Fibroblast of lung (primary cell): ENCODE measurements at regions not wholly inside any gene's neighbourhood (a gene's known extent, or its start where the extent isn't known, plus 50 kb on each side); places are given as distances from the start of the nearest gene placed in this dataset.

ENCODE experiments used
- DNase-seq, 2 donors: peaks; one replicate each; pipeline versions ENCODE4 v3.0.0 to v3.0.0-alpha.2; 2010; ENCODE audit warnings: low read depth in 2 of 2
- H2AFZ ChIP-seq: 2 replicates; pipeline ENCODE4 v1.5.1; 2012; ENCODE audit warnings: low read length, control low read depth, inconsistent platforms
- H3K27ac ChIP-seq: 2 replicates; pipeline ENCODE4 v1.5.1; 2011; ENCODE audit warnings: low read length, control low read depth; ENCODE audit not compliant: insufficient read depth
- H3K27me3 ChIP-seq: 2 replicates; pipeline ENCODE4 v1.5.1; 2011; ENCODE audit warnings: mild to moderate bottlenecking, low read length; ENCODE audit not compliant: control insufficient read depth, insufficient read depth
- H3K36me3 ChIP-seq: 2 replicates; pipeline ENCODE4 v1.5.1; 2011; ENCODE audit warnings: low read length; ENCODE audit not compliant: control insufficient read depth, insufficient read depth
- H3K4me1 ChIP-seq: 2 replicates; pipeline ENCODE4 v1.5.1; 2011; ENCODE audit warnings: low read length; ENCODE audit not compliant: control insufficient read depth, insufficient read depth; ENCODE audit errors: extremely low read depth
- H3K4me2 ChIP-seq: 2 replicates; pipeline ENCODE4 v1.5.1; 2011; ENCODE audit warnings: low read length, control low read depth; ENCODE audit not compliant: insufficient read depth; ENCODE audit errors: extremely low read depth
- H3K4me3 ChIP-seq, 4 experiments: fragments of 200-600 bp in 1 of 4; sonication (generic) in 1 of 4; replicated peaks in 1 of 4; 2 replicates each; pipeline ENCODE4 v1.5.1; 2011 to 2016; ENCODE audit warnings: low read length in 4 of 4, low read depth in 3 of 4, mild to moderate bottlenecking in 3 of 4, control low read depth in 2 of 4, inconsistent platforms in 1 of 4, mixed read lengths in 1 of 4; ENCODE audit not compliant: insufficient read depth in 1 of 4; ENCODE audit errors: control extremely low read depth in 1 of 4
- H3K79me2 ChIP-seq: 2 replicates; pipeline ENCODE4 v1.5.1; 2012; ENCODE audit warnings: mild to moderate bottlenecking, low read length, inconsistent platforms; ENCODE audit not compliant: control insufficient read depth, insufficient read depth
- H3K9ac ChIP-seq: 2 replicates; pipeline ENCODE4 v1.5.1; 2011; ENCODE audit warnings: mild to moderate bottlenecking, low read length, control low read depth; ENCODE audit not compliant: insufficient read depth
- H3K9me3 ChIP-seq: 2 replicates; pipeline ENCODE4 v1.5.1; 2012; ENCODE audit warnings: low read depth, low read length; ENCODE audit not compliant: control insufficient read depth, insufficient read depth
- H4K20me1 ChIP-seq: 2 replicates; pipeline ENCODE4 v1.5.1; 2011; ENCODE audit warnings: low read length; ENCODE audit not compliant: control insufficient read depth, insufficient read depth; ENCODE audit errors: extremely low read depth
- EZH2 ChIP-seq: IDR thresholded peaks from 2 replicates; pipeline ENCODE4 v1.5.1; 2012; ENCODE audit warnings: low read length, control low read depth, mild to moderate bottlenecking; ENCODE audit errors: missing control alignments
- TF ChIP-seq, protein P1 (sequence below), 2 donors: IDR thresholded peaks in 1 of 2; conservative IDR thresholded peaks in 1 of 2; 1 replicate in 1 of 2; 2 replicates in 1 of 2; pipeline ENCODE4 v1.5.1; 2011 to 2012; ENCODE audit warnings: low read length in 2 of 2, control low read depth in 1 of 2, inconsistent platforms in 1 of 2, low read depth in 1 of 2, mild to moderate bottlenecking in 1 of 2

DNA sequence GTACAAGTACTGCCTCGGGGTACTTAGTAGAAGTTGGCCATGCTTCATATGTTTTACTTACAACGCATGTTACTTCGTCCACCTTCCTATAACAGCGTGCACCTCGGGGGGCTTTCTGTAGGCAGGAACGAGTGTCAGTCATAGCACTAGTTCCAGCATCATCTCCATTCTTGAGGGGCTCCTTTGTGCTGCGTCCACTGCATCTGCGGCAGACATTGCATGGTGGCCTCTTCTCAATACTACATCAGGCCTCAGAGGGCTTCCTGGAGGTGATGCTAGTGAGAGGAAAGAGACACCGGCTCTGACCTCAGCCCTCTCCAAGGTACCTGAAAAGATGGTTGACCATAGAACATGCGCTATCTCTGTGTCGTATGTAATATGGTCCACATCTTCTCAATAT is 121.2 kb upstream of the RTL1 start:
- H2AFZ ChIP-seq, result no peak overlapping the region
- peaks cover 21% of the 10 kb centered on the region for H3K36me3 ChIP-seq
- H3K4me3 ChIP-seq, result no peak overlapping the region
- no peak overlapping the region for H3K27ac ChIP-seq
- H3K4me1 ChIP-seq, result no peaks in the 10 kb centered on the region
- no peak for DNase-seq
- no peaks in the 10 kb centered on the region for H3K9me3 ChIP-seq
- H3K4me2 ChIP-seq, result no peak overlapping the region
- H3K27me3 ChIP-seq, result no peaks in the 10 kb centered on the region
- TF ChIP-seq EZH2, result no peak
- TF ChIP-seq, protein P1, sequence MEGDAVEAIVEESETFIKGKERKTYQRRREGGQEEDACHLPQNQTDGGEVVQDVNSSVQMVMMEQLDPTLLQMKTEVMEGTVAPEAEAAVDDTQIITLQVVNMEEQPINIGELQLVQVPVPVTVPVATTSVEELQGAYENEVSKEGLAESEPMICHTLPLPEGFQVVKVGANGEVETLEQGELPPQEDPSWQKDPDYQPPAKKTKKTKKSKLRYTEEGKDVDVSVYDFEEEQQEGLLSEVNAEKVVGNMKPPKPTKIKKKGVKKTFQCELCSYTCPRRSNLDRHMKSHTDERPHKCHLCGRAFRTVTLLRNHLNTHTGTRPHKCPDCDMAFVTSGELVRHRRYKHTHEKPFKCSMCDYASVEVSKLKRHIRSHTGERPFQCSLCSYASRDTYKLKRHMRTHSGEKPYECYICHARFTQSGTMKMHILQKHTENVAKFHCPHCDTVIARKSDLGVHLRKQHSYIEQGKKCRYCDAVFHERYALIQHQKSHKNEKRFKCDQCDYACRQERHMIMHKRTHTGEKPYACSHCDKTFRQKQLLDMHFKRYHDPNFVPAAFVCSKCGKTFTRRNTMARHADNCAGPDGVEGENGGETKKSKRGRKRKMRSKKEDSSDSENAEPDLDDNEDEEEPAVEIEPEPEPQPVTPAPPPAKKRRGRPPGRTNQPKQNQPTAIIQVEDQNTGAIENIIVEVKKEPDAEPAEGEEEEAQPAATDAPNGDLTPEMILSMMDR (conservative IDR thresholded peaks at IDR 0.05 in 1 of 2, IDR thresholded peaks at IDR 0.05 in 1 of 2; ENCODE audit: low read depth in 1 of 2, low read length in 2 of 2), result no peak
- no peaks in the 10 kb centered on the region for H4K20me1 ChIP-seq
- no peak overlapping the region for H3K9ac ChIP-seq
- H3K79me2 ChIP-seq, result no peaks in the 10 kb centered on the region

DNA sequence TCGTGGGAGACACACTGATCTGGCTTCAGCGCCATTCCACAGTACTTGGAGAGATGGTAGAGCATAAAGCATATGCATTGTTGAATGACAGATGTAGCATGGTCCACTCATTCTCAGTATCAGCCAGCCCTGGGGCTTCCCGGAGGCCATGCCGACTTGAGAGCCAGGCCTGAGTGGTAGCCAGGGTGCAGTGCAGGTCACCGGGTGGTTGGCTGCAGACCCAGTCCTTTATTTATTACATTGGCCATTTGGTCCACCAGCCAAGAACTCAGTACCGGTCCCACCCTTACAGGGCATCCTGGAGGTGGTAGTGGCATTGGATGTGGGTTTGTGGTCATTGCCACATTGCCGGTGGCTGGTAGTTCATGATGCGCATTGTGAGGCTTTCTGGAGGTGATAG is 121.6 kb upstream of the RTL1 start:
- TF ChIP-seq, protein P1 (conservative IDR thresholded peaks at IDR 0.05 in 1 of 2, IDR thresholded peaks at IDR 0.05 in 1 of 2; ENCODE audit: low read depth in 1 of 2, low read length in 2 of 2), result no peak
- no peak for TF ChIP-seq EZH2
- no peaks in the 10 kb centered on the region for H3K27me3 ChIP-seq
- no peak overlapping the region for H3K27ac ChIP-seq
- no peaks in the 10 kb centered on the region for H4K20me1 ChIP-seq
- H3K79me2 ChIP-seq, result no peaks in the 10 kb centered on the region
- H3K4me2 ChIP-seq, result no peak overlapping the region
- no peaks in the 10 kb centered on the region for H3K9me3 ChIP-seq
- no peak for DNase-seq
- H3K36me3 ChIP-seq, result peaks cover 21% of the 10 kb centered on the region
- H3K4me1 ChIP-seq, result no peaks in the 10 kb centered on the region
- no peak overlapping the region for H3K4me3 ChIP-seq
- H3K9ac ChIP-seq, result no peak overlapping the region
- no peak overlapping the region for H2AFZ ChIP-seq

DNA sequence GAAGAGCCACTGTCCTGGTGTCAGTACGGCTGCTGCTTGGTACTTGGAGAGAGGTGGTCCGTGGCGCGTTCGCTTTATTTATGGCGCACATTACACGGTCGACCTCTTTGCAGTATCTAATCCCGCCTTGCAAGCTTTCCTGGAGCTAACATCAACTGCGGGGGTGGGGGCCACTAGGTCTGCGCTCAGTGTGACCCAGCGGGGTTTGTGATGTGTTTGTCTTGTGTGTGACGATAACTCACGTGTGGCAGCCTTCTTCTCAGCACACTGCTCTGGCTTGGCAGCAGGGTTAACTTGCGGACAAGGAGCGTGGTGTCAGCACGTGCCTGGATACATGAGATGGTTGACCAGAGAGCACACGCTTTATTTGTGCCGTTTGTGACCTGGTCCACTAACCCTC is 122.2 kb upstream of the RTL1 start:
- no peak overlapping the region for H3K9ac ChIP-seq
- H3K27me3 ChIP-seq, result no peaks in the 10 kb centered on the region
- no peaks in the 10 kb centered on the region for H4K20me1 ChIP-seq
- H3K4me2 ChIP-seq, result no peak overlapping the region
- no peak overlapping the region for H2AFZ ChIP-seq
- H3K9me3 ChIP-seq, result no peaks in the 10 kb centered on the region
- DNase-seq, result no peak
- H3K36me3 ChIP-seq, result peaks cover 24% of the 10 kb centered on the region
- H3K4me1 ChIP-seq, result no peaks in the 10 kb centered on the region
- H3K79me2 ChIP-seq, result no peaks in the 10 kb centered on the region
- TF ChIP-seq, protein P1 (conservative IDR thresholded peaks at IDR 0.05 in 1 of 2, IDR thresholded peaks at IDR 0.05 in 1 of 2; ENCODE audit: low read depth in 1 of 2, low read length in 2 of 2), result no peak
- TF ChIP-seq EZH2, result no peak
- no peak overlapping the region for H3K4me3 ChIP-seq
- H3K27ac ChIP-seq, result no peak overlapping the region
